Subcutaneous abdominal adipose tissue (tissue), 5 donors: ENCODE measurements at regions not wholly inside any gene's neighbourhood (a gene's known extent, or its start where the extent isn't known, plus 50 kb on each side); places are given as distances from the start of the nearest gene placed in this dataset.

Experiments
- H3K27ac ChIP-seq: one replicate; pipeline ENCODE4 v1.7.0; 2013; ENCODE audit warnings: low read depth, mild to moderate bottlenecking, inconsistent platforms, low read length, moderate library complexity
- H3K27me3 ChIP-seq, 5 donors: one replicate each; pipeline ENCODE4 v1.7.0; 2013; ENCODE audit warnings: low read length in 5 of 5, inconsistent platforms in 1 of 5; ENCODE audit not compliant: control insufficient read depth in 5 of 5, insufficient read depth in 4 of 5
- H3K36me3 ChIP-seq, 5 donors: one replicate each; pipeline ENCODE4 v1.7.0; 2013; ENCODE audit warnings: low read length in 5 of 5; ENCODE audit not compliant: control insufficient read depth in 5 of 5, insufficient read depth in 5 of 5
- H3K4me1 ChIP-seq, 5 donors: one replicate each; pipeline ENCODE4 v1.7.0; 2013; ENCODE audit warnings: low read length in 5 of 5, mild to moderate bottlenecking in 3 of 5, moderate library complexity in 1 of 5; ENCODE audit not compliant: control insufficient read depth in 5 of 5, insufficient read depth in 5 of 5
- H3K4me3 ChIP-seq, 5 donors: one replicate each; pipeline ENCODE4 v1.7.0; 2013; ENCODE audit warnings: low read length in 5 of 5, low read depth in 1 of 5
- H3K9ac ChIP-seq, 5 donors: one replicate each; pipeline ENCODE4 v1.7.0; 2013; ENCODE audit warnings: low read length in 5 of 5, mild to moderate bottlenecking in 4 of 5, moderate library complexity in 3 of 5
- H3K9me3 ChIP-seq, 5 donors: one replicate each; pipeline ENCODE4 v1.7.0; 2013; ENCODE audit warnings: low read length in 5 of 5; ENCODE audit not compliant: control insufficient read depth in 5 of 5
- donor health status: healthy.
- donor health status: healthy.
- donor health status: healthy.
- donor health status: healthy.
- donor health status: healthy.

DNA sequence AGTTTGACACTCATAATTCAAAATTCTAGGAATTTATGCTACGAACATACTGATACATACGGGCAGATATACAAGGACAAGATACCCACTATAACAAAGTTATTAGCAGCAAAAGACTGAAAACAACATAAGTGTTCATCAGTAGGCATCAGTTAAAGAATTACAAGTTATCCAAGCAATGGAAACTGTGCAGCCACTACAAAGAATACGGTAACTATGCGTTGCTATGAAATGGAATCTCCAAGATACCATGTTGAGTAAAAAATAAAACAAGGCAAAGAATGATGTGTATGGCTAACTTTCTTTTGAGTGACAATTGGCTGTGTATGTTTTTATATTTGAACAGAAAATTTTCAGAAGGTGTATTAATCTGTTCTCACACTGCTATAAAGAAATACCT, 151.7 kb downstream of the ADAMTS15 start:
- no peak overlapping the region for H3K4me3 ChIP-seq
- H3K27ac ChIP-seq: no peak overlapping the region
- H3K27me3 ChIP-seq: no peaks in the 10 kb centered on the region
- H3K36me3 ChIP-seq: no peaks in the 10 kb centered on the region
- H3K9me3 ChIP-seq: no peaks in the 10 kb centered on the region
- peaks cover 8 to 28% (median 18%) of the 10 kb centered on the region in 5 donors for H3K4me1 ChIP-seq
- H3K9ac ChIP-seq: no peak overlapping the region

DNA sequence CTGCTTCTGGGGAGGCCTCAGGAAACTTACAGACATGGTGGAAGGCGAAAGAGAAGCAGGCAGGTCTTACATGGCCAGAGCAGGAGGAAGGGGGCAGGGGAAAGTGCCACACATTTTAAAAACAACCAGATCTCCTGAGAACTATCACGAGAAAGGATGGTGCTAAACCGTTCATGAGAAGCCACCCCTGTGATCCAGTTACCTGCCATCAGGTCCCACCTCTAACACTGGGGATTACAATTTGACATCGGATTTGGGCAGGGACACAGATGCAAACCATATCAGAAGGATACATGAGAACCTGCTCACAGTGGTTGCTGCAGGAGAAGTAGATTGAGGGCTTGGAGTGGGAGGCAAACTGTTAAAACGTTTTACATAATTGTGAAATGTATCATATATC, 152.2 kb downstream of the ADAMTS15 start:
- Histone ChIP-seq H3K9me3 (no peaks in the 10 kb centered on the region), H3K27ac (no peak overlapping the region), H3K36me3 (no peaks in the 10 kb centered on the region), H3K4me3 (no peak overlapping the region), H3K4me1 (peaks cover 8 to 28% (median 18%) of the 10 kb centered on the region in 5 donors), H3K9ac (no peak overlapping the region), H3K27me3 (no peaks in the 10 kb centered on the region)

DNA sequence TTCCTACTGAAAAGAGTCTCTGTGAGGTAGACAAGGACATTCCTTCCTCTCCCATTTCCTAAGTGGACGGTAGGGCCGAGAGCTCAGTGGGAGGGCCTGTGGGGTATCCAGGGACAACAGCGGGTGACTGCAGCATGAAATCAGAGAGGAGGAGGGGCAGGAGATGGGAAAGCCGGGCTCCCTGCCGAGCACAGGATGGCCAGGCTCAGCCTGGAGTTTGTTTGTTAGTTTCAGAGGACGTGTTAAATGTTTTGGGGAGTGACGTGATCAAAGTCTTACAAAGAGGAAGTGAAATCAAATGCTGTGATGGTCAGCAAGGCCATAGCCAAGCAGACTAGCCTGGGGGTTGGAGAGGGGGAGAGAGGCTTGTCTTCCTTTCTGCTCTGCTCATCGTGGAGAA, 152.7 kb downstream of the ADAMTS15 start:
- H3K27ac ChIP-seq: no peak overlapping the region
- no peaks in the 10 kb centered on the region for H3K9me3 ChIP-seq
- no peaks in the 10 kb centered on the region for H3K27me3 ChIP-seq
- no peaks in the 10 kb centered on the region for H3K36me3 ChIP-seq
- H3K4me1 ChIP-seq: peaks cover 8 to 29% (median 18%) of the 10 kb centered on the region in 5 donors
- no peak overlapping the region for H3K9ac ChIP-seq
- H3K4me3 ChIP-seq: no peak overlapping the region

DNA sequence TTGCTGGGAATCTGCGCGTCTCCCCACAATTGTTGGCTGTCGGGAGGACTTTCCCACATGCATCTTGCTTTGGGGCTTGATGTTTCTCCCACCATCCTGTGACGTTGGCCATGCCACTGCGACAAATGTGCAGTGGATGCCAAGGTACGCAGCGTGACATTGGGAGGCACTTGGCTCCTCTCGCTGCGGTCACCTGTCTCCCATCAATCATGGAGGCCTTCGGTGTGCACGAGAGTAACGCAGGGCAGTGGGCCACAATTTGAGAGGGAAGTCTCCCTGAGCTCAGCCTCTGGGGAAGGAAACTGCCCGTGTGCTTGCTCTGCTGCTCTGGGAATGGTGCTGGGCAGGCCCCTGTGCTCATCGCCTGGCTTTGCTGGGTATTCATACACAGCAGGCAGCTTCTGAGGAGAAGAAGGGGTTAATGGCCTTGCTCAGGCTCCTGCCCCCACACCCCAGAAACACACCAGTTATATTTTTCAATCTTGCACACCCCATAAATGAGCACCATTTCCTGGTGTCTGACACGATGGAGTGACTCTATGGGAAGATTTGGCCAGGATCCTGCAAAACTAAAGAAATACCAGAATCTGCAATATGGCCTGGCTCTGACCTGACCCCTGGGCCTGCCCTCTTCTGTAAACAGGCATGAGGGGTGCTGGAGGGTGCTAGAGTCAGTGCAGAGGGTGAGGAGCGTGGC, 153.5 kb downstream of the ADAMTS15 start:
- H3K27me3 ChIP-seq: no peaks in the 10 kb centered on the region
- H3K9me3 ChIP-seq: no peaks in the 10 kb centered on the region
- no peak overlapping the region for H3K27ac ChIP-seq
- H3K36me3 ChIP-seq: no peaks in the 10 kb centered on the region
- H3K4me3 ChIP-seq: no peak overlapping the region
- peaks cover 14 to 36% (median 26%) of the 10 kb centered on the region in 5 donors for H3K4me1 ChIP-seq
- H3K9ac ChIP-seq: no peak overlapping the region

DNA sequence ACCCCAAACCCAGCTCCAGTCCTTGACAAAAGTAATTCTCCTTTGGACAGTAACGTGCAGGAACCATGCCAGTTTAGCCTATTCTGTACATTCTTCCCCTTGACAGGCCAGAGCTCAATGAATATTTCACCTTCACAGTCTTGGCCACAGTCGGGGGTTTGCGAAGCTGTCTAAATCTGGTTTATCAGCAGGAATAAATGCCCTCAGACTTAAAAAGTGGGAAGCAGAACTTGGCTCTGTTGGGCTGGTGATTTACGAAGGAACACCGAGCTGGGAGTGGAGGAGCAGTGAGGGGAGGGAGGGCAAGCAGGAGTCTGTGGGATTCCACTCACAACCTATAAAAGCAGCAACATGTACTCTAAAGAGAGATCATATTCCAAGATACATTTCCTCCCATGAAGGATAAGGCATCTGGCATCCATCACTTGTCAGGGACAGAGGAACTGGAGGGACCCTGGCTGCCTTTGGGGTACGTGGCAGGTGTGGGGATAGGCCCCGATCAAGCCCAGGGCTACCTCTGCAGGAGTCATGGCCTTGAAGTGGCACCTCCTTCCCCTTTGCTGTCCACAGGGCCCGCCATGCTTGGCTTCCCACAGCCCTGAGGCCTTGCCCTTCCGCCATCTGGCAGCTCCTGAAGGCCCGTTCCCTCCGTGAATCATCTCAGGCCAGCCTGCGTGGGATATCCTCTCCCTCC, 154.3 kb downstream of the ADAMTS15 start:
- Histone ChIP-seq H3K9ac (no peak overlapping the region), H3K4me3 (no peak overlapping the region), H3K36me3 (no peaks in the 10 kb centered on the region), H3K9me3 (no peaks in the 10 kb centered on the region), H3K4me1 (peaks cover 14 to 45% (median 29%) of the 10 kb centered on the region in 5 donors), H3K27me3 (no peaks in the 10 kb centered on the region), H3K27ac (no peak overlapping the region)

DNA sequence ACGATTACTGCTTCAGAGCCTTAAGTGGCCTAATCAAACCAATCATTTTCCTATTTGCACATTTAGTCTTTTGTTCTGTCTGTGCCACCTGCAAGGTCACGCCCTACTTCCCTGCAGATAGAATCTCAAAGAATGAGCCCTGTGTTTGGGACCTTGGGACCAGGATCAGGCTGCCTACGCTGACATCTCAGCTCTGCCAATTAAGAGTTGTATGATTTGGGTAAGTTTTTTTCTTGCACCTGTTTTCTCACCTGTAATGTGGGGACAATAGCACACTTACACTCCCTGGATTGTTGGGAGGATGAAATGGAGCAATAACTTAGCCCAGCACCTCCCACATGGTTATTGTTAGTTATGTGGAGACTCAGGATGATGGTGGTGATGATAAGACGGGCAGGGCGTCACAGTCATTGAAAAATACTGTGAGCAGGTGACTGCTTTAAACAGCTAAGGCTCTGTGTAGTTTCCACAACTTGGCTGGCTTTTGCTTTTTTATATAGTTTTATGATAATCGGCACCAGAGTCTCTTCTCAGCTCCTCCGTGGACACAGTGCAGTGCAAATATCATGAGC, 155.0 kb downstream of the ADAMTS15 start:
- Histone ChIP-seq H3K27ac (no peak overlapping the region), H3K4me1 (peaks cover 14 to 49% (median 32%) of the 10 kb centered on the region in 5 donors), H3K4me3 (no peak overlapping the region), H3K27me3 (no peaks in the 10 kb centered on the region), H3K9ac (no peak overlapping the region), H3K9me3 (no peaks in the 10 kb centered on the region), H3K36me3 (no peaks in the 10 kb centered on the region)

DNA sequence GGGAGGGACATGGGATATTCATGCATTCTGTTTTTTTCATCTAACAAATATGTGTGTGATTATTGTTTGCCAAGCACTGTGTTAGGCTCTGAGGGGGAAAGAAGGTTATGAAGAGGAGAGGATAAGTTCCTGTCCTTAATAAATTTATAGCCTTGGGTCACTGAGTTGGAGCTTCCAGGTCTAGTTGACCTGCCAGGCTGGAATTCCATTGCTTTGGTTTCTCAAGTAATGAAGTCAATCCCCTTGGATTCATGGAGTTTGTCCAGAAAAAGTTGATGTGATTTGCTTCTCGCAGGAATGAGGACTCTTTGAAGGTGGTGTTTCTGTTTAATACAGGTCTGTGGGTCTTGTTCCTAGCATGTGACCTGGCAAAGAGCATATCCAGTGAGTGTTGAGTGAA, 156.2 kb downstream of the ADAMTS15 start:
- no peaks in the 10 kb centered on the region for H3K27me3 ChIP-seq
- H3K4me3 ChIP-seq: no peak overlapping the region
- H3K9ac ChIP-seq: no peak overlapping the region
- H3K36me3 ChIP-seq: no peaks in the 10 kb centered on the region
- no peak overlapping the region for H3K27ac ChIP-seq
- peaks cover 21 to 46% (median 33%) of the 10 kb centered on the region in 5 donors for H3K4me1 ChIP-seq
- no peaks in the 10 kb centered on the region for H3K9me3 ChIP-seq

DNA sequence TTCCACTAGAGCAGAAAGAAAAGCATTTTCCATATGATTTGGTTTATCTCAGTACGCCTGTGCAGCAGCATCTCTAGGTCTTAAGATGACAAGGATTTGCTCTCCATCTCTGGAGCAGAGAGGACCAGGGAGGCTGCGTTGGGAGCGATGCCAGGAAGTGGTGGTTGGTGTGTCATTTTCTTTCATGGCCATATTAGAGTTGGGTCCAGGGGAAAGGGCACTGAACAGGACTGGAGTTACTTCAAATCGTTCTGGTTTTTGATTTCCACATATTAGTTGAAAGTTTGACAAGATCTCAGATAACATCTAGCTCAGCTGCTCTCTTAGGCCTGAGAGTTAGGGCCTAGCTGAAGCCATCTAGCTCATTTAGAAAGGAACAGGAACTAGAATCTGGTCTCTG, 157.7 kb downstream of the ADAMTS15 start:
- H3K4me3 ChIP-seq: no peak overlapping the region
- peak overlapping the region in 1 of 5 donors; percentile 48 for H3K9ac ChIP-seq
- H3K9me3 ChIP-seq: no peaks in the 10 kb centered on the region
- no peaks in the 10 kb centered on the region for H3K36me3 ChIP-seq
- peak overlapping the region; percentile 61 for H3K27ac ChIP-seq
- no peaks in the 10 kb centered on the region for H3K27me3 ChIP-seq
- peaks cover 17 to 53% (median 38%) of the 10 kb centered on the region in 5 donors for H3K4me1 ChIP-seq

DNA sequence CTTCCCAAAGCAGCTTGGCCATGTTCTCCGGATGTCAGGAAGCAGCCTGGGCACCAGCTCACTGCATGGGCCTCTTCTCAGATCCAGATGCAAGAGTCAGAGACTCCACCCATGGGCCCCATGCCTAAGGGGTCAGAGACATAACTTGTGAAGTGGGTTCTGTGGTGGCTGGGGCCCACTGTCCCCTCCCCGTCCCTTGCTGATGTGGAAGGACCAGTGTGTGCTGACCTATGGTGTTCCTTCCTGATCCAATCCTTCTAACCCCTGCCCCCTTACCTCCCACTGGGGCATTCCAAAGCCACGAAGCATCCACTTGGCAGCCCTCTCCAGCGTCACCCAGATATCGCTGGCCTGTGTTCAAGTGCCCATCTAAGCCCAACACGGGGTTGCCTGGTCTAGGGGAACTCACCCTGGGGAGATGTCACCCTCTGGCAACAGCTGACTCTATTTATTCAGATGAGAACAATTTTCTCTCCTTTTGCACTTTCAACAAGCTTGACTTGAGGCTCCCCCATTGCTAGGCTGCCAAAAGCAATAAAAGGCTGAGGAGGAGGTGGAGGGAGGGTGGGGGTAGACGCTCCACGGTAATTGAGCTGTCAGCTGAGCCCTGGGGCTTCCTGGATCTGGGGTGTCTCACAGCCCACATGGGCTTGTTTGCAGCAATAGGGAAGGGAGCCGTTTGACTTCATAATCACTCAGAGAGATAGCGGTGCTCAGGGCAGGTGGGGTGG, 158.5 kb downstream of the ADAMTS15 start:
- Histone ChIP-seq H3K9ac (peak overlapping the region in 1 of 5 donors; percentile 48), H3K4me1 (peaks cover 13 to 53% (median 42%) of the 10 kb centered on the region in 5 donors)

DNA sequence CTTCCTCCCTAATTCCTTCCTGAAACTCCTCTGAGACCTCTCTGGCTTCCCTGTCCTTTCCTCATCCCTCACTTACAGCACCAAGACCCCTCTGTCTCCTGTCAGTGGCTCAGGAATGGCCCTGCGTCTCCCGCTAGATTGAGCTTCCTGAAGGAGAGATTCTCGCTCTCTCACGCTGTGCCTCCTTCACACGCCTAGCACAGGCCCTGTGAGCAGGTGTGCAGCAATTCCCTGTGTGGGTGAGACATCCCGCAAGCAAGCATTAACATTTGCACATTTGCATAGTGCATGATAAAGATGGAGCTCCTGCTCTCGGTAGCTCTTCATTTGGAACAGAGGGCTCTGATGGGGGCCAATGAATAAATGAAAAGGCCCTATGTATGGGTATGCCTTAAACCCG, 159.8 kb downstream of the ADAMTS15 start:
- Histone ChIP-seq H3K27me3 (no peaks in the 10 kb centered on the region), H3K4me3 (no peak overlapping the region), H3K36me3 (no peaks in the 10 kb centered on the region), H3K4me1 (peaks cover 13 to 60% (median 46%) of the 10 kb centered on the region in 5 donors), H3K9me3 (no peaks in the 10 kb centered on the region), H3K9ac (no peak overlapping the region), H3K27ac (peak overlapping the region; percentile 35)

More for the DNA sequence above, 158.5 kb downstream of the ADAMTS15 start:
- no peaks in the 10 kb centered on the region for H3K36me3 ChIP-seq
- H3K9me3 ChIP-seq: no peaks in the 10 kb centered on the region
- H3K27ac ChIP-seq: peak overlapping the region; percentile 61
- no peak overlapping the region for H3K4me3 ChIP-seq
- H3K27me3 ChIP-seq: no peaks in the 10 kb centered on the region
